ENCODE measurements at regions not wholly inside any gene's neighbourhood (a gene's known extent, or its start where the extent isn't known, plus 50 kb on each side); places are given as distances from the start of the nearest gene placed in this dataset.

DNA sequence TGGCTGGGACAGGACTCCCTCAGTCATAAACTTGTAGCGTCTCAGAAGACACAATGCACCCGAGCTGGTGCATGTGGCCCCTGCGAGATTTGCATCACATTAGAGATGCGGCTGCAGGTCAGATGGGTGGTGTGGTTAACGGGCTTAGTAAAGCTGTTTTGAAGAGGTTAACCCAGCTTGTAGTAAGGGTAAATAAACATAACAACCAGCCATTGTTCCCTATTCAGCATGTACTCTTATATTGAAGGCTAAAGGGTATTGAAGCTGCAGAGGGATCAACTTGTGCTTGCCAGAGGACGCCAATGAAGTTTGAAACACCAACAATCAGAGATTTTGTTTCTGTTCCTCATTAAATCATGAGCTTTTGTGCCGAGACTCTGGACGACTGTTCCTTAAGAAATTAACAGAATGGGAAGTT, 79.4 kb downstream of the ZIC5 start:
- Histone ChIP-seq H3K27me3 (ENCODE audit: control insufficient read depth, low read length) (no peaks in the 10 kb centered on the region), H4K20me1 (ENCODE audit: control insufficient read depth, insufficient read depth, low read depth, low read length) (no peaks in the 10 kb centered on the region), H3K4me1 (ENCODE audit: control insufficient read depth, low read length) (peaks cover 22% of the 10 kb centered on the region), H3K36me3 (ENCODE audit: control insufficient read depth, low read length) (no peaks in the 10 kb centered on the region), H3F3A (ENCODE audit: control insufficient read depth, insufficient read depth) (no peaks in the 10 kb centered on the region), H3K79me2 (ENCODE audit: control insufficient read depth, low read length) (no peaks in the 10 kb centered on the region), H3K4me2 (ENCODE audit: low read length) (peak overlapping the region; percentile 43), H3K9me2 (replicated peaks; ENCODE audit: control insufficient read depth, low read length) (no peaks in the 10 kb centered on the region), H3K4me3 (ENCODE audit: low read length) (peak overlapping the region; percentile 15), H3K9me3 (ENCODE audit: control insufficient read depth, insufficient read depth, low read length) (no peaks in the 10 kb centered on the region), H3K27ac (ENCODE audit: low read depth, low read length) (no peak overlapping the region)
- no peak for TF ChIP-seq EZH2phosphoT487 (IDR thresholded peaks at IDR 0.05; ENCODE audit: borderline replicate concordance, low read length)
- no peak for TF ChIP-seq CTCF (IDR thresholded peaks at IDR 0.05; ENCODE audit: low read depth, low read length, poor library complexity, severe bottlenecking)

DNA sequence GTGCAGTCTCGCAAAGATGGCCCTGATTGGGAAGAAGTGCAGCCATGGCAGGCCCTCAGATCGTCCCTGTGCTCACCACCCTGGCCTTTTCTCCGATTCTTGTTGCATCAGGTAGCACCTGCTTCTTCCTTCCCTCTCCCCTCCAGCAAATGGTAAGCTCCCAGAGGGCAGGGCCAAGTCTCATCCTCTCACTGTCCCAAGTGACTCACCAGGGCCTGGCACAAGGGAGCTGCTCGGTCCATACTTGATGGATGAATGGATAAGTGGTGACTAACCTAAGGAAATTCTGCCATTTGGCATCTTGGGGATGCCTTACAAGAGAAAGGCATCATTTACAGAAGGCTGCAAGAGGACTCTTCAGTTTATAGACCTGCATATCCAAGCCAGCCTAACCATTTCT, 84.9 kb downstream of the ZIC5 start:
- H3F3A ChIP-seq (ENCODE audit: control insufficient read depth, insufficient read depth): no peaks in the 10 kb centered on the region
- peaks cover 33% of the 10 kb centered on the region for H3K4me1 ChIP-seq (ENCODE audit: control insufficient read depth, low read length)
- H3K4me2 ChIP-seq (ENCODE audit: low read length): no peak overlapping the region
- peaks cover 2% of the 10 kb centered on the region; the same call in 1 of the 2 replicates for H3K79me2 ChIP-seq (ENCODE audit: control insufficient read depth, low read length)
- H4K20me1 ChIP-seq (ENCODE audit: control insufficient read depth, insufficient read depth, low read depth, low read length): no peaks in the 10 kb centered on the region
- no peaks in the 10 kb centered on the region for H3K9me3 ChIP-seq (ENCODE audit: control insufficient read depth, insufficient read depth, low read length)
- no peak for TF ChIP-seq CTCF (IDR thresholded peaks at IDR 0.05; ENCODE audit: low read depth, low read length, poor library complexity, severe bottlenecking)
- TF ChIP-seq EZH2phosphoT487 (IDR thresholded peaks at IDR 0.05; ENCODE audit: borderline replicate concordance, low read length): no peak
- H3K27me3 ChIP-seq (ENCODE audit: control insufficient read depth, low read length): no peaks in the 10 kb centered on the region
- no peaks in the 10 kb centered on the region for H3K36me3 ChIP-seq (ENCODE audit: control insufficient read depth, low read length)
- no peaks in the 10 kb centered on the region for H3K9me2 ChIP-seq (replicated peaks; ENCODE audit: control insufficient read depth, low read length)
- H3K4me3 ChIP-seq (ENCODE audit: low read length): no peak overlapping the region
- no peak overlapping the region for H3K27ac ChIP-seq (ENCODE audit: low read depth, low read length)

GRCh38 chr13:99884913-99885312, 86.7 kb downstream of the ZIC5 start:
- no peak for TF ChIP-seq EZH2phosphoT487 (IDR thresholded peaks at IDR 0.05; ENCODE audit: borderline replicate concordance, low read length)
- Histone ChIP-seq H4K20me1 (ENCODE audit: control insufficient read depth, insufficient read depth, low read depth, low read length) (no peaks in the 10 kb centered on the region), H3K9me2 (replicated peaks; ENCODE audit: control insufficient read depth, low read length) (no peaks in the 10 kb centered on the region), H3K9me3 (ENCODE audit: control insufficient read depth, insufficient read depth, low read length) (no peaks in the 10 kb centered on the region), H3K27ac (ENCODE audit: low read depth, low read length) (no peak overlapping the region), H3K4me1 (ENCODE audit: control insufficient read depth, low read length) (peaks cover 31% of the 10 kb centered on the region), H3F3A (ENCODE audit: control insufficient read depth, insufficient read depth) (no peaks in the 10 kb centered on the region), H3K4me3 (ENCODE audit: low read length) (no peak overlapping the region), H3K4me2 (ENCODE audit: low read length) (no peak overlapping the region), H3K79me2 (ENCODE audit: control insufficient read depth, low read length) (peaks cover 2% of the 10 kb centered on the region; the same call in 1 of the 2 replicates), H3K27me3 (ENCODE audit: control insufficient read depth, low read length) (no peaks in the 10 kb centered on the region), H3K36me3 (ENCODE audit: control insufficient read depth, low read length) (no peaks in the 10 kb centered on the region)

DNA sequence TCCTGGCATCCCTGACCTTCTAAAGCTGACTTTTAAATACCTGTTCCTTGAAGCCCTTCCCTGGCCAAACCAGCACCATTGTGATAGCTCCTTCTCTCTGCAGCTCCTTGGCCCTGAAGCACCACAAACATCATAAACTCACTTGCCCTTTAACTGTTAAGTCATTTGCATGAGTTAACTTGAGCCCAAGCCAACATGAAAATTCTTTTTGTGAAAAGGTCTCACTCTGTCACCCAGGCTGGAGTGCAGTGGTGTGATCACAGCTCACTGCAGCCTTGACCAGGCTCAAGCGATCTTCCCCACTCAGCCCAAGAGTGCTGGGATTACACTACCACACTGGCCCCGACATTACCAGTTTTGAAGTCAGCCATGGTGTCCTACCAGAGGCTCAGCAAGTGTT, 87.8 kb downstream of the ZIC5 start:
- no peak for TF ChIP-seq CTCF (IDR thresholded peaks at IDR 0.05; ENCODE audit: low read depth, low read length, poor library complexity, severe bottlenecking)
- no peak for TF ChIP-seq EZH2phosphoT487 (IDR thresholded peaks at IDR 0.05; ENCODE audit: borderline replicate concordance, low read length)
- H3K9me2 ChIP-seq (replicated peaks; ENCODE audit: control insufficient read depth, low read length): no peaks in the 10 kb centered on the region
- no peaks in the 10 kb centered on the region for H3K36me3 ChIP-seq (ENCODE audit: control insufficient read depth, low read length)
- H3K9me3 ChIP-seq (ENCODE audit: control insufficient read depth, insufficient read depth, low read length): no peaks in the 10 kb centered on the region
- H3K27ac ChIP-seq (ENCODE audit: low read depth, low read length): peak overlapping the region; percentile 76
- peaks cover 2% of the 10 kb centered on the region; the same call in 1 of the 2 replicates for H3K79me2 ChIP-seq (ENCODE audit: control insufficient read depth, low read length)
- no peaks in the 10 kb centered on the region for H3K27me3 ChIP-seq (ENCODE audit: control insufficient read depth, low read length)
- H3F3A ChIP-seq (ENCODE audit: control insufficient read depth, insufficient read depth): no peaks in the 10 kb centered on the region
- H4K20me1 ChIP-seq (ENCODE audit: control insufficient read depth, insufficient read depth, low read depth, low read length): no peaks in the 10 kb centered on the region
- H3K4me1 ChIP-seq (ENCODE audit: control insufficient read depth, low read length): peaks cover 31% of the 10 kb centered on the region
- peak overlapping the region; percentile 77 for H3K4me3 ChIP-seq (ENCODE audit: low read length)
- peak overlapping the region; percentile 89 for H3K4me2 ChIP-seq (ENCODE audit: low read length)
